Astrocyte (in vitro differentiated cells and primary cell): ENCODE measurements at regions not wholly inside any gene's neighbourhood (a gene's known extent, or its start where the extent isn't known, plus 50 kb on each side); places are given as distances from the start of the nearest gene placed in this dataset.

Source experiments
- DNase-seq: peaks from one replicate; pipeline ENCODE4 v3.0.0-alpha.2; 2010; ENCODE audit warnings: low read depth
- FAIRE-seq: peaks from 2 replicates; lab custom pipeline; 2011; peaks lifted over from hg19 to GRCh38; lab: Jason Lieb, UNC
- H2AFZ ChIP-seq: 2 replicates; pipeline ENCODE4 v1.6.0; 2012; ENCODE audit warnings: low read depth, low read length, inconsistent platforms
- H3K27ac ChIP-seq: 2 replicates; pipeline ENCODE4 v1.5.1; 2011; ENCODE audit warnings: low read depth, low read length, inconsistent platforms
- H3K27me3 ChIP-seq: 2 replicates; pipeline ENCODE4 v1.6.0; 2011; ENCODE audit warnings: low read length, inconsistent platforms; ENCODE audit not compliant: insufficient read depth
- H3K36me3 ChIP-seq: 2 replicates; pipeline ENCODE4 v1.5.1; 2011; ENCODE audit warnings: low read length, inconsistent platforms; ENCODE audit not compliant: insufficient read depth
- H3K4me1 ChIP-seq: 2 replicates; pipeline ENCODE4 v1.5.1; 2011; ENCODE audit warnings: low read length, inconsistent platforms; ENCODE audit not compliant: insufficient read depth
- H3K4me2 ChIP-seq: 2 replicates; pipeline ENCODE4 v1.6.0; 2012; ENCODE audit warnings: low read length, inconsistent platforms
- H3K4me3 ChIP-seq: 2 replicates; pipeline ENCODE4 v1.5.1; 2011; ENCODE audit warnings: low read depth, mild to moderate bottlenecking, low read length, inconsistent platforms; ENCODE audit not compliant: insufficient read depth
- H3K79me2 ChIP-seq: 2 replicates; pipeline ENCODE4 v1.6.0; 2012; ENCODE audit warnings: mild to moderate bottlenecking, low read length, inconsistent platforms; ENCODE audit not compliant: insufficient read depth
- H3K9ac ChIP-seq: 2 replicates; pipeline ENCODE4 v1.6.0; 2012; ENCODE audit warnings: mild to moderate bottlenecking, low read length, inconsistent platforms
- H3K9me3 ChIP-seq: 2 replicates; pipeline ENCODE4 v1.5.1; 2012; ENCODE audit warnings: low read depth, mild to moderate bottlenecking, low read length, inconsistent platforms; ENCODE audit not compliant: insufficient read depth
- H4K20me1 ChIP-seq: 2 replicates; pipeline ENCODE4 v1.6.0; 2012; ENCODE audit warnings: low read length, inconsistent platforms; ENCODE audit not compliant: insufficient read depth
- H3K27ac Mint-ChIP-seq: one replicate; pipeline ENCODE4 v1.8.0; 2021; ENCODE audit warnings: mild to moderate bottlenecking, mixed read lengths; ENCODE audit not compliant: unreplicated experiment
- H3K27me3 Mint-ChIP-seq: one replicate; pipeline ENCODE4 v1.8.0; 2021; ENCODE audit warnings: low read depth, mixed read lengths; ENCODE audit not compliant: unreplicated experiment
- H3K36me3 Mint-ChIP-seq: one replicate; pipeline ENCODE4 v1.8.0; 2021; ENCODE audit warnings: low read depth, mixed read lengths; ENCODE audit not compliant: unreplicated experiment
- H3K4me1 Mint-ChIP-seq: one replicate; pipeline ENCODE4 v1.8.0; 2021; ENCODE audit warnings: low read depth, mixed read lengths; ENCODE audit not compliant: unreplicated experiment
- H3K4me3 Mint-ChIP-seq: one replicate; pipeline ENCODE4 v1.8.0; 2021; ENCODE audit warnings: mild to moderate bottlenecking, moderate library complexity, mixed read lengths; ENCODE audit not compliant: unreplicated experiment
- H3K9me3 Mint-ChIP-seq: one replicate; pipeline ENCODE4 v1.8.0; 2021; ENCODE audit warnings: mild to moderate bottlenecking, mixed read lengths; ENCODE audit not compliant: unreplicated experiment
- CTCF ChIP-seq: IDR thresholded peaks from 2 replicates; pipeline ENCODE4 v1.5.1; 2011; ENCODE audit warnings: low read depth, mild to moderate bottlenecking, inconsistent platforms, low read length, moderate library complexity; ENCODE audit not compliant: insufficient read depth
- EZH2 ChIP-seq: IDR thresholded peaks from 2 replicates; pipeline ENCODE4 v1.6.1; 2012; ENCODE audit warnings: mild to moderate bottlenecking, low read length, inconsistent platforms; ENCODE audit not compliant: insufficient read depth

- FAIRE-seq = peak; percentile 34
- no peaks in the 10 kb centered on the region for H3K27me3 Mint-ChIP-seq
These were observed 210.7 kb upstream of the CD96 start for GRCh38 chr3:111331306-111331705.

GRCh38 chr3:111331912-111332311 is 210.1 kb upstream of the CD96 start:
- Histone ChIP-seq H3K79me2 (no peaks in the 10 kb centered on the region), H3K27ac (no peak overlapping the region), H2AFZ (no peak overlapping the region), H4K20me1 (no peaks in the 10 kb centered on the region), H3K9me3 (no peaks in the 10 kb centered on the region), H3K27me3 (no peaks in the 10 kb centered on the region), H3K4me1 (peaks cover 10% of the 10 kb centered on the region), H3K4me2 (no peak overlapping the region), H3K36me3 (no peaks in the 10 kb centered on the region), H3K4me3 (no peak overlapping the region), H3K9ac (no peak overlapping the region)
- TF ChIP-seq CTCF (no peak), EZH2 (no peak)
- Mint-ChIP-seq H3K27ac (no peak overlapping the region), H3K4me3 (no peak overlapping the region), H3K27me3 (no peaks in the 10 kb centered on the region), H3K9me3 (no peaks in the 10 kb centered on the region), H3K36me3 (no peaks in the 10 kb centered on the region), H3K4me1 (peaks cover 26% of the 10 kb centered on the region)
- DNase-seq = no peak
- FAIRE-seq = no peak

More at GRCh38 chr3:111331306-111331705, 210.7 kb upstream of the CD96 start:
- Histone ChIP-seq H4K20me1 (no peaks in the 10 kb centered on the region), H3K4me1 (peaks cover 6% of the 10 kb centered on the region), H3K36me3 (no peaks in the 10 kb centered on the region), H3K27ac (no peak overlapping the region), H3K9ac (no peak overlapping the region), H3K9me3 (no peaks in the 10 kb centered on the region), H3K4me3 (no peak overlapping the region), H3K79me2 (no peaks in the 10 kb centered on the region), H2AFZ (no peak overlapping the region), H3K27me3 (no peaks in the 10 kb centered on the region), H3K4me2 (no peak overlapping the region)
- Mint-ChIP-seq H3K4me1 (peaks cover 23% of the 10 kb centered on the region), H3K4me3 (no peak overlapping the region), H3K27ac (no peak overlapping the region), H3K36me3 (no peaks in the 10 kb centered on the region), H3K9me3 (no peaks in the 10 kb centered on the region)
- DNase-seq = no peak
- TF ChIP-seq EZH2 (no peak), CTCF (no peak)

- TF ChIP-seq EZH2 (no peak), CTCF (no peak)
- Mint-ChIP-seq H3K9me3 (no peaks in the 10 kb centered on the region), H3K4me1 (peaks cover 29% of the 10 kb centered on the region), H3K4me3 (no peak overlapping the region), H3K27ac (no peak overlapping the region), H3K27me3 (no peaks in the 10 kb centered on the region), H3K36me3 (no peaks in the 10 kb centered on the region)
- H3K4me3 ChIP-seq = no peak overlapping the region
- peaks cover 10% of the 10 kb centered on the region for H3K4me1 ChIP-seq
- no peaks in the 10 kb centered on the region for H3K79me2 ChIP-seq
- H3K9ac ChIP-seq = no peak overlapping the region
- FAIRE-seq = no peak
- H4K20me1 ChIP-seq = no peaks in the 10 kb centered on the region
- H3K36me3 ChIP-seq = no peaks in the 10 kb centered on the region
- DNase-seq = no peak
- H3K9me3 ChIP-seq = no peaks in the 10 kb centered on the region
- no peak overlapping the region for H3K4me2 ChIP-seq
- no peak overlapping the region for H2AFZ ChIP-seq
- no peak overlapping the region for H3K27ac ChIP-seq
- H3K27me3 ChIP-seq = no peaks in the 10 kb centered on the region
These were observed 209.4 kb upstream of the CD96 start for GRCh38 chr3:111332488-111333080.
